ENCODE measurements at regions not wholly inside any gene's neighbourhood (a gene's known extent, or its start where the extent isn't known, plus 50 kb on each side); places are given as distances from the start of the nearest gene placed in this dataset.

DNA sequence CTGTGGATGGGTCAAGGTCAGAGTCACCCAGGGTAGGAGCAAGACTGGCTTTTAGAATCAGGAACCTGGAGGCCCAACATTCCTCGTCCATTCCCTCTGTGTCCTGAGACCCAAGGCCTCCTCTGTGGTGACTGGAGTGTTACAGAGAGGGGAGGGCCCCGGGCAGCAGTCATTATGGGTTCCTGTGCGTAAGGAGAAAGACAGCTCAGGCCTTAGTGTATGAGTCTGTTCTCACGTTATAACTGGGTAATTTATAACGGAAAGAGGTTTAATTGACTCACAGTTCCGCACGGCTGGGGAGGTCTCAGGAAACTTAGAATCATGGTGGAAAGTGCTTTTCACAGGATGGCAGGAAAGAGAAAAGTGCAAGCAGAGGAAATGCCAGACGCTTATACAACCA lies 422.3 kb downstream of the TCERG1L start:
- Histone ChIP-seq H3K9me3 (ENCODE audit: control insufficient read depth, low read depth, low read length) (no peaks in the 10 kb centered on the region), H3K4me1 (ENCODE audit: control insufficient read depth, insufficient read depth, low read length) (no peaks in the 10 kb centered on the region), H3K36me3 (ENCODE audit: control insufficient read depth, insufficient read depth, low read length) (no peaks in the 10 kb centered on the region), H3K27ac (ENCODE audit: low read length) (no peak overlapping the region), H3K4me3 (ENCODE audit: low read length) (no peak overlapping the region), H3K27me3 (ENCODE audit: control insufficient read depth, insufficient read depth, low read length) (no peaks in the 10 kb centered on the region)
- no peak for DNase-seq
- WGBS (ENCODE audit: insufficient coverage, low lambda C conversion rate): 73% methylated on average over 4 of the region's 8 CpGs

- Histone ChIP-seq H3K4me3 (ENCODE audit: low read length) (no peak overlapping the region), H3K27ac (ENCODE audit: low read length) (no peak overlapping the region), H3K36me3 (ENCODE audit: control insufficient read depth, insufficient read depth, low read length) (no peaks in the 10 kb centered on the region), H3K9me3 (ENCODE audit: control insufficient read depth, low read depth, low read length) (no peaks in the 10 kb centered on the region), H3K27me3 (ENCODE audit: control insufficient read depth, insufficient read depth, low read length) (no peaks in the 10 kb centered on the region), H3K4me1 (ENCODE audit: control insufficient read depth, insufficient read depth, low read length) (no peaks in the 10 kb centered on the region)
- no peak for DNase-seq
- no CpG with 5 or more reads among the region's 6 CpGs for WGBS (ENCODE audit: insufficient coverage, low lambda C conversion rate)
Observed at GRCh38 chr10:130889780-130890179, 421.7 kb downstream of the TCERG1L start.

DNA sequence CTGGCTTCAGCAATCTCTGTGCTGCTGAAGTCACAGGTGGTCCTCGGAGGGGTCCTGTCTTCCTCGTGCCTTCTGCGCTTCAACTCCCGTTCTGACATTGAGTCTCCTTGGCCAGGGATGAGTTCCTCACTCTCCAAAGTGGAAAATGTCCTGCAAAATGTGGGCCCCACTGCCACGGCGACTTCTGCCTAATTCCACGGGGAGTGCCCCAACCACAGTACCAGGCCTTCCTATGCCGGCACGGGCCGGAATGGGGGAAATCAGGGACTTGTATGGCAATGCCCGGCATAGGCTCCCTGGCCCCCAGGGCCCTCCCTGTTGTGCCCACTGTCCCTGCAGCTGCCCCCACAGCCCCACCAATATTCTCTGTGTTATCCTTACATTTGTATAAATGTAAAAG lies 420.5 kb downstream of the TCERG1L start:
- H3K36me3 ChIP-seq (ENCODE audit: control insufficient read depth, insufficient read depth, low read length): no peaks in the 10 kb centered on the region
- no peak overlapping the region for H3K27ac ChIP-seq (ENCODE audit: low read length)
- no peak overlapping the region for H3K4me3 ChIP-seq (ENCODE audit: low read length)
- no peaks in the 10 kb centered on the region for H3K9me3 ChIP-seq (ENCODE audit: control insufficient read depth, low read depth, low read length)
- DNase-seq: no peak
- no peaks in the 10 kb centered on the region for H3K4me1 ChIP-seq (ENCODE audit: control insufficient read depth, insufficient read depth, low read length)
- no peaks in the 10 kb centered on the region for H3K27me3 ChIP-seq (ENCODE audit: control insufficient read depth, insufficient read depth, low read length)
- no CpG with 5 or more reads among the region's 11 CpGs for WGBS (ENCODE audit: insufficient coverage, low lambda C conversion rate)

GRCh38 chr10:130894471-130894870 lies 417.1 kb downstream of the TCERG1L start:
- Histone ChIP-seq H3K27me3 (ENCODE audit: control insufficient read depth, insufficient read depth, low read length) (no peaks in the 10 kb centered on the region), H3K27ac (ENCODE audit: low read length) (no peak overlapping the region), H3K4me1 (ENCODE audit: control insufficient read depth, insufficient read depth, low read length) (no peaks in the 10 kb centered on the region), H3K4me3 (ENCODE audit: low read length) (no peak overlapping the region), H3K9me3 (ENCODE audit: control insufficient read depth, low read depth, low read length) (no peaks in the 10 kb centered on the region), H3K36me3 (ENCODE audit: control insufficient read depth, insufficient read depth, low read length) (no peaks in the 10 kb centered on the region)
- no CpG with 5 or more reads among the region's 7 CpGs for WGBS (ENCODE audit: insufficient coverage, low lambda C conversion rate)
- DNase-seq: no peak

DNA sequence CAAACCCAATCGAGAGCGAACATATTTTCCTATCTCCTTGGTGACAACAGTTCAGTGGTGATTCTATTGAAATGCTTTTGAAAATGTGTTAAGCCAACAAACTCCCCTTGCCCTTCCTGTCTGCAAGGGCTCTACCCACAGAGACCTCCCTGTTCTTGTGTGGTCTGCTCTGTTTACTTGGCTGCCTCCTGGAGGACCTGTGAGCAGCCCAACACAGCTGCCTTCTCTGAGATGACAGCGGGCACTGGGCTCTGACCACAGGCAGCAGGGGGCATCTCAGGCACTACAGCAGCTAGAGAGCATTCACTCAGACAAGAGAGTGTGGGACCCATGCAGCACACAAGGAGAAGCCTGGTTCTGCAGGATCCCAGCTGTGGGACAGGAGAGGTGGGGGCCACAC lies 416.4 kb downstream of the TCERG1L start:
- no peak for DNase-seq
- Histone ChIP-seq H3K4me3 (ENCODE audit: low read length) (no peak overlapping the region), H3K4me1 (ENCODE audit: control insufficient read depth, insufficient read depth, low read length) (no peaks in the 10 kb centered on the region), H3K36me3 (ENCODE audit: control insufficient read depth, insufficient read depth, low read length) (no peaks in the 10 kb centered on the region), H3K27ac (ENCODE audit: low read length) (no peak overlapping the region), H3K9me3 (ENCODE audit: control insufficient read depth, low read depth, low read length) (no peaks in the 10 kb centered on the region), H3K27me3 (ENCODE audit: control insufficient read depth, insufficient read depth, low read length) (no peaks in the 10 kb centered on the region)
- no CpG with 5 or more reads among the region's 3 CpGs for WGBS (ENCODE audit: insufficient coverage, low lambda C conversion rate)

DNA sequence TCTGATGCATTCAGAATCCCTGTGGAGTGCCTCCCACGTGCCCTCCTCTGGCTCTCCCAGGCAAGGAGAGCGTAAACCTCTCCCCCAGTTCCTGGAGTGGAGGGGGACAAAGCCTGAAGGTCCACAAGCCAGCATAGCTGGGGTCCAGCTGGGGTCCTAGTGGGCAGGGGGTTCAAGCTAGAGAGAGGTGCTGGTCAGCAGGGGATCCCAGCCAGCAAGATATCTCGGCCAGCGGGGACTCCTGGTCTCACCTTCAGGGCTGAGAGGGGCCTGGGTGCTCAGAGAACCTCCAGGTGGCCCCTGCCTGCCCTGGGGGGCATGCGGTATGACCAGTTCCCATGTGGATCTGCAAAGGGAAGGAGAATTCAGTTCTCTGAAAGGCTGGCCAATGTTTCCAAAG lies 413.7 kb downstream of the TCERG1L start:
- Histone ChIP-seq H3K36me3 (ENCODE audit: control insufficient read depth, insufficient read depth, low read length) (no peaks in the 10 kb centered on the region), H3K27ac (ENCODE audit: low read length) (no peak overlapping the region), H3K4me1 (ENCODE audit: control insufficient read depth, insufficient read depth, low read length) (no peaks in the 10 kb centered on the region), H3K4me3 (ENCODE audit: low read length) (no peak overlapping the region), H3K27me3 (ENCODE audit: control insufficient read depth, insufficient read depth, low read length) (no peaks in the 10 kb centered on the region), H3K9me3 (ENCODE audit: control insufficient read depth, low read depth, low read length) (no peaks in the 10 kb centered on the region)
- no peak for DNase-seq
- WGBS (ENCODE audit: insufficient coverage, low lambda C conversion rate): no CpG with 5 or more reads among the region's 5 CpGs

DNA sequence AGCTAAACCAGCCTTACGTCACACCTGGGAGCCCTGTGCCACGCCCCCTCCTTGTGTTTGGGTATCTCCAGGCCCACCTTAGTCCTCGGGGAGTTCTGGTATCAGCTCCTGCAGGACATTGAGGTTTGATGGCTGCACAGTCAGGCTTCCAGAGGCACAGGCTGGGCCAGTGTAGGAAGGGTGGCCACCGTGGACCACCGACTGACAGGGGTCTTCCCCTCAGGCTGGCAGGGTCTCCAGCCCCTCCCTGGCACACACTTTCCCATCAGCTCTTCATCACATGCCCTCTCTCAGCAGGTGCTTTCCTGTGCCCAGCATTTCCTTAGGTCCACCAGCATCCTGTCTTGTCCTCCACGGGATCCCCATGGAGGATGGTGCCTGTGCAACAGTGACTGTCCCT lies 413.1 kb downstream of the TCERG1L start:
- Histone ChIP-seq H3K27me3 (ENCODE audit: control insufficient read depth, insufficient read depth, low read length) (no peaks in the 10 kb centered on the region), H3K27ac (ENCODE audit: low read length) (no peak overlapping the region), H3K36me3 (ENCODE audit: control insufficient read depth, insufficient read depth, low read length) (no peaks in the 10 kb centered on the region), H3K4me3 (ENCODE audit: low read length) (no peak overlapping the region), H3K9me3 (ENCODE audit: control insufficient read depth, low read depth, low read length) (no peaks in the 10 kb centered on the region), H3K4me1 (ENCODE audit: control insufficient read depth, insufficient read depth, low read length) (no peaks in the 10 kb centered on the region)
- no CpG with 5 or more reads among the region's 6 CpGs for WGBS (ENCODE audit: insufficient coverage, low lambda C conversion rate)
- DNase-seq: no peak

GRCh38 chr10:130899856-130900255 lies 411.7 kb downstream of the TCERG1L start:
- H3K36me3 ChIP-seq (ENCODE audit: control insufficient read depth, insufficient read depth, low read length): no peaks in the 10 kb centered on the region
- no peak overlapping the region for H3K4me3 ChIP-seq (ENCODE audit: low read length)
- DNase-seq: no peak
- no peaks in the 10 kb centered on the region for H3K4me1 ChIP-seq (ENCODE audit: control insufficient read depth, insufficient read depth, low read length)
- WGBS (ENCODE audit: insufficient coverage, low lambda C conversion rate): no CpG with 5 or more reads among the region's 12 CpGs
- no peak overlapping the region for H3K27ac ChIP-seq (ENCODE audit: low read length)
- no peaks in the 10 kb centered on the region for H3K9me3 ChIP-seq (ENCODE audit: control insufficient read depth, low read depth, low read length)
- no peaks in the 10 kb centered on the region for H3K27me3 ChIP-seq (ENCODE audit: control insufficient read depth, insufficient read depth, low read length)

DNA sequence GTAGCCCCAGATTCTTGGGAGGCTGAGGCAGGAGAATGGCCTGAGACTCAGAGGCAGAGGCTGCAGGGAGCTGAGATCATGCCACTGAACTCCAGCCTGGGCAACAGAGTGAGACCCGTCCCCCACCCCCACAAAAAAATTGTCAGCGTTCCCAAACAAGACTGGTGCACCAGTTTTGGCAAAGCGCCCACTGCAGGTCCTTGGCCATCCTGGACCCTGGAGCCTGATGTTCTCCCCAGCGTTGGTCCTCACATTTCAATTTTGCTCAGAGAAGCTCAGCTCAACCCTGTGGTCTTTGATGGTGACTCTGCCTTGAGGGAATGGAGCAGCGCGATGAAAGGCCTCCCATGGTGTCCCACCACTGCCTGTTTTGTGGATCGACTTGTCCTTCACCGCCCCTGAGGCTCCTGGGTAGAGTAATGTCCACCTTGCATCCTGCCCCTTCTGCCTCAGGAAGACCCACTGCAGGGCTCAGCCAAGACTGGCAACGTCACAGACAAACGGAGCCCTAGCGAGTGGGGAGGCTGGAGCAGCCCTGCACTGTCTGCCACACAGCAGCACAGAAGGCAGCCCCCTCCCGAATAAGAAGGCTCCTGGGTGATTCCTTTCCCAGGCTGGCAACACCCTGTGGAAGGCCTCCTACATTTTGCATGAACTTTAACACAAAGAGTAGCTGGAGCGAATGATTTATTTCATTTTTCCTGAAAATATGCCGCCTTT lies 410.9 kb downstream of the TCERG1L start:
- Histone ChIP-seq H3K36me3 (ENCODE audit: control insufficient read depth, insufficient read depth, low read length) (no peaks in the 10 kb centered on the region), H3K4me3 (ENCODE audit: low read length) (no peak overlapping the region), H3K4me1 (ENCODE audit: control insufficient read depth, insufficient read depth, low read length) (no peaks in the 10 kb centered on the region), H3K27ac (ENCODE audit: low read length) (no peak overlapping the region), H3K27me3 (ENCODE audit: control insufficient read depth, insufficient read depth, low read length) (no peaks in the 10 kb centered on the region), H3K9me3 (ENCODE audit: control insufficient read depth, low read depth, low read length) (no peaks in the 10 kb centered on the region)
- DNase-seq: no peak
- no CpG with 5 or more reads among the region's 14 CpGs for WGBS (ENCODE audit: insufficient coverage, low lambda C conversion rate)

DNA sequence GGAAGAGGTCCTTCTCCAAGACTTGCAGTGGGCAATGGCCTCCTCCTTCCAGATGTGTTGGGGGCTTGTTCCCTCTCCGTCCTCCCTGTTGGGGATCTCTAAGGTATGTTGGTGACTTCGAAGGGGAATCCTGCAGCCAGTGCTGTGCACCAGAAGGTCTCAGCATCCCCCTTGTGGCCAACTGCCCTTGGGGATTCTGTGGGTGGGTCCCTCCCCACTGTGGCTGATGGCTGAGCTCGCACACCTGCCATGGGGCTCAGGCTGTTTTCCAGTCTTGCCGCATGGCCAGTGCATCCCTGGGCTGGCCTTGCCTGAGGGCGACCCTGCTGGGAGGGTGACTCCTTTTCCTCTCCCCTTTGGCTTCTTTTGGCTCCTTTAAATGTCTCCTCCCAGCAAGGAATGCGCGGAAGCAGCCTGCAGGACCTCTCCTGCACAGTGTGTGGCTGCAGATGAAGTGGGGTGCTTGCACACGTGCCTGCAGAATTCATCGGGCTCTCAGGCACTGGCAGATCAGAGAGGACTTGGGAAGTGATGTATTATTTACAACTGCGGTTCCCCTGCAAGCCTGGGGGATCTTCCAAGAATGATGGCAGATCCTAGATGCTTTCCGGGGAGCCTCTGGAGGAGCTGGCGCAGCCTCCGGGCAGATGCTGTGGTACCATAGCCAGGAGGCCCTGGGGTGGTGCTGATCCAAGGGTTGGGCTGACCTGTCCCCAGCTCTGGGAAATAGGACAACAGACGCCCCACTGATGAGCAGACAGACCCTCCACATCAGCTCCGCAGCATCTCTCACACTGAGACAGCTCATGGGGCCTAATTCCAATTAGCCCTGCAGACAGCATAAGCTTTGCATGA lies 410.0 kb downstream of the TCERG1L start:
- no peaks in the 10 kb centered on the region for H3K9me3 ChIP-seq (ENCODE audit: control insufficient read depth, low read depth, low read length)
- H3K4me1 ChIP-seq (ENCODE audit: control insufficient read depth, insufficient read depth, low read length): no peaks in the 10 kb centered on the region
- no peak overlapping the region for H3K4me3 ChIP-seq (ENCODE audit: low read length)
- WGBS (ENCODE audit: insufficient coverage, low lambda C conversion rate): no CpG with 5 or more reads among the region's 15 CpGs
- no peaks in the 10 kb centered on the region for H3K27me3 ChIP-seq (ENCODE audit: control insufficient read depth, insufficient read depth, low read length)
- no peak overlapping the region for H3K27ac ChIP-seq (ENCODE audit: low read length)
- no peak for DNase-seq
- H3K36me3 ChIP-seq (ENCODE audit: control insufficient read depth, insufficient read depth, low read length): no peaks in the 10 kb centered on the region
